ENCODE measurements at regions not wholly inside any gene's neighbourhood (a gene's known extent, or its start where the extent isn't known, plus 50 kb on each side); places are given as distances from the start of the nearest gene placed in this dataset.

DNA sequence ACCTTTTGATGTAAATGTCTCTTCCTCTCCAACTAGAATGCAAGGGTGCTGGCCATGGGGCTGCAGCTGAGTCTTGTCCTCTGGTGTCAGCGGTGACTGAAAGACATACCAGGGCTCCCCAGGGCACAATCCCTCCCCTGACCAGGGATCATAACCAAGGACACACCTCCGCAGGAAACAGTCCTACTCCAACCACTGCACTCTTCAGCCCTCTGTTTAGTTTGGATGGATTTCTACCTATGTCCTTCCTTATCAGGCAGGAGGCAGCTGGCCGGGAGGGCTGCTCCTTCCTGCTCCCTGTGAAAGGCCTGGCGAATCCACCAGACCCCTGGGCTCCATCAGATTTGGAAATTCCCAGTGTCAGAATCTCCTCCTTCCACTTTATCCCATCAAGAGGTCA, 185.2 kb upstream of the ID2 start:
- H3K36me3 Mint-ChIP-seq = no peaks in the 10 kb centered on the region
- no peaks in the 10 kb centered on the region for H3K36me3 ChIP-seq
- DNase-seq (ENCODE audit: low spot score) = no peak
- no peaks in the 10 kb centered on the region for H3K79me2 ChIP-seq (ENCODE audit: low read depth)
- peaks cover 25% of the 10 kb centered on the region for H3K4me1 Mint-ChIP-seq
- H2AFZ ChIP-seq (replicated peaks) = no peak overlapping the region
- H3K4me2 ChIP-seq = no peak overlapping the region
- H3K9me3 ChIP-seq (ENCODE audit: low read depth) = no peaks in the 10 kb centered on the region
- H3K4me3 ChIP-seq = no peak overlapping the region
- H3K27me3 ChIP-seq = no peaks in the 10 kb centered on the region
- H3K27ac ChIP-seq = no peak overlapping the region
- H3K9me3 Mint-ChIP-seq = no peaks in the 10 kb centered on the region
- H3K9ac ChIP-seq = no peak overlapping the region
- no peaks in the 10 kb centered on the region for H4K20me1 ChIP-seq (ENCODE audit: low read depth)
- H3K4me1 ChIP-seq = peaks cover 17% of the 10 kb centered on the region
- no peak overlapping the region for H3K4me3 Mint-ChIP-seq
- H3K27ac Mint-ChIP-seq = peak overlapping the region; percentile 31
- H3F3A ChIP-seq (ENCODE audit: low read depth) = no peaks in the 10 kb centered on the region
- no peak for TF ChIP-seq EZH2 (IDR thresholded peaks at IDR 0.05)
- TF ChIP-seq EZH2phosphoT487 (IDR thresholded peaks at IDR 0.05) = no peak
- H3K27me3 Mint-ChIP-seq (ENCODE audit: insufficient read depth, low read depth) = peaks cover 4% of the 10 kb centered on the region

- Histone ChIP-seq H3F3A (ENCODE audit: low read depth) (no peaks in the 10 kb centered on the region), H3K4me2 (no peak overlapping the region), H3K4me3 (no peak overlapping the region), H4K20me1 (ENCODE audit: low read depth) (no peaks in the 10 kb centered on the region), H3K9ac (no peak overlapping the region), H3K4me1 (peaks cover 7% of the 10 kb centered on the region), H3K27ac (no peak overlapping the region), H3K36me3 (no peaks in the 10 kb centered on the region), H3K79me2 (ENCODE audit: low read depth) (no peaks in the 10 kb centered on the region), H2AFZ (replicated peaks) (no peak overlapping the region), H3K27me3 (no peaks in the 10 kb centered on the region), H3K9me3 (ENCODE audit: low read depth) (no peaks in the 10 kb centered on the region)
- peaks cover 4% of the 10 kb centered on the region for H3K27me3 Mint-ChIP-seq (ENCODE audit: insufficient read depth, low read depth)
- peak overlapping the region; percentile 79 for H3K27ac Mint-ChIP-seq
- no peaks in the 10 kb centered on the region for H3K36me3 Mint-ChIP-seq
- TF ChIP-seq EZH2 (IDR thresholded peaks at IDR 0.05) (no peak), CTCF (IDR thresholded peaks at IDR 0.05) (no peak), EZH2phosphoT487 (IDR thresholded peaks at IDR 0.05) (no peak)
- peaks cover 23% of the 10 kb centered on the region for H3K4me1 Mint-ChIP-seq
- no peak overlapping the region for H3K4me3 Mint-ChIP-seq
- no peak for DNase-seq (ENCODE audit: low spot score)
- H3K9me3 Mint-ChIP-seq = no peaks in the 10 kb centered on the region
These were observed 182.9 kb upstream of the ID2 start for GRCh38 chr2:8498994-8499393.

DNA sequence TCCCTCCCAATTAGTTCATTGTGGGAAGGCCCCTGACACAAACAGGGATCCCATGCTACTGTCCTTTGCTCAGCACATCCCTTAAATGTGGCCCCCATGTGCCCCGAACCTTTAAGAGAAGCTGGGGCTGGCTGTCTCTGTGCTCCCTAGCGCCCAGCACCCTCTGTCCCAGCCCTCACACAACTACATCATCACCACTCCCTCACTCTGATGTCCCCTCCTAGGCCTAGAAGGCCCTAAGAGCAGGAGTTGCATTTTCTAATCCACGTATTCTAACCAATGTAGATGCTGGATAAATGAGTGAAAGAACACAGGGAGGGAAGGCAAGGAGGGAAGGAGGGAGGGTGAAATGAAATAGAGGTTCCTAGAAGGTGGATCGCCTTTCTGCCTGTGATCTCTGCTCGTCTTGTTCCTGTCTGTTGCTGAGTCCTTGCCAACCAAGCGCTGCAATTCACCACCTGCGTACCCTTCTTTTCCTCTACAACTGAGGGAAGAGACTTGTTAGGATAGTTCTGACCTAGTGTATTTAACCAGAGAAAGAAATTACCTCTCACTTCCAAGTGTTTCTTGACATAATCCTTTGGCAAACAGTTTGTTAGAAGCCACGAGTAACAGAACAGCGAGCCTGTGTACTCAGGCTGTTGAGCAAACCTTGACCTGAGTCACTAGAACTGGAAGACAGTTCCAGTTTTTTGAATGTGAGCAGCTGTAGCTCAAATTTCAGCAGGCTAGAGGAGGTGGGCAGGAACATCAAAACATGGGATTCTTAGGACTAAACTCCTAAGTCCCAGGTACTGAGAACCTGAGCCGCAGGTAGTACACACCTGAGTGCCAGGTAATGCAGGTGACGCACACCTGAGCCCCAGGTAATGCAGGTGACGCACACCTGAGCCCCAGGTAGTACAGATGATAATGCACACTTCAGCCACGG, 181.5 kb upstream of the ID2 start:
- Histone ChIP-seq H3K4me2 (no peak overlapping the region), H3K36me3 (no peaks in the 10 kb centered on the region), H4K20me1 (ENCODE audit: low read depth) (no peaks in the 10 kb centered on the region), H3K27me3 (no peaks in the 10 kb centered on the region), H3K9ac (no peak overlapping the region), H3K9me3 (ENCODE audit: low read depth) (no peaks in the 10 kb centered on the region), H3K79me2 (ENCODE audit: low read depth) (no peaks in the 10 kb centered on the region), H3K4me1 (peaks cover 12% of the 10 kb centered on the region), H3K27ac (no peak overlapping the region), H3F3A (ENCODE audit: low read depth) (peaks cover 4% of the 10 kb centered on the region), H3K4me3 (no peak overlapping the region), H2AFZ (replicated peaks) (no peak overlapping the region)
- H3K36me3 Mint-ChIP-seq = no peaks in the 10 kb centered on the region
- peak overlapping the region; percentile 42 for H3K27ac Mint-ChIP-seq
- no peak overlapping the region for H3K4me3 Mint-ChIP-seq
- peaks cover 16% of the 10 kb centered on the region for H3K4me1 Mint-ChIP-seq
- no peak for DNase-seq (ENCODE audit: low spot score)
- peaks cover 4% of the 10 kb centered on the region for H3K27me3 Mint-ChIP-seq (ENCODE audit: insufficient read depth, low read depth)
- H3K9me3 Mint-ChIP-seq = no peaks in the 10 kb centered on the region
- TF ChIP-seq EZH2 (IDR thresholded peaks at IDR 0.05) = no peak
- TF ChIP-seq CTCF (IDR thresholded peaks at IDR 0.05) = no peak
- TF ChIP-seq EZH2phosphoT487 (IDR thresholded peaks at IDR 0.05) = no peak
